ENCODE measurements at regions not wholly inside any gene's neighbourhood (a gene's known extent, or its start where the extent isn't known, plus 50 kb on each side); places are given as distances from the start of the nearest gene placed in this dataset.

DNA sequence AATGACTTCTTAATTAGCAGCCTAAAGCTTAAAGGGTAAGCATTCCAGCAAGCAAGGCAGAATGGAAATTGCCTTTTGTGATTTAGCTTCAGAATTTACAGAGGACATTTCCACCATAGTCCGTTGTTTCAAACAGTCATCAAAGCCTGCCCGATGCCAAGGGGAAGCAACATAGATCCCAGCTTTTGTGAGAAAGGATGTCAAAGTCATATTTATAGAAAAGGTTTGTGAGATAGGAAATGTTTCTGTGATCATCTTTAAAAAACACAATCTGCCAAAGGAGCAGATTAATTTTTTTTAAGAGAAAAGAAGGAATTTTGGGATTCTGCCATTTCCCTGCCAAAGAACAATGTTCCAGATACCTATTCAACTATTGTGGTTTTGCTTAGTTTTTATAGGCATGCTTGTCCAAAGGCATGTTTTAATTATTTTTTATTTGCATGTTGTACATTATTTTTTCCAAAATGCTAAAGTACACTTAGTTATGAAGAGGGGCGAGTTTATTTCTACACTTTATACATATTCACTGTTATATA is 346.9 kb downstream of the ZNF608 start:
- TF ChIP-seq ZNF138 (tag by site-specific recombination; IDR thresholded peaks at IDR 0.05; ENCODE audit: borderline replicate concordance) (no peak), ZNF24 (tag by site-specific recombination; IDR thresholded peaks at IDR 0.05) (no peak), ZNF791 (tag by site-specific recombination; IDR thresholded peaks at IDR 0.05) (no peak), ZNF311 (tag by site-specific recombination; IDR thresholded peaks at IDR 0.05; ENCODE audit: borderline replicate concordance) (no peak), ZBTB21 (tag by site-specific recombination; IDR thresholded peaks at IDR 0.05) (no peak), ZNF404 (tag by site-specific recombination; IDR thresholded peaks at IDR 0.05) (no peak), ZNF544 (tag by site-specific recombination; IDR thresholded peaks at IDR 0.05) (no peak), ZNF529 (tag by site-specific recombination; IDR thresholded peaks at IDR 0.05; ENCODE audit: insufficient replicate concordance) (no peak), ZNF558 (tag by site-specific recombination; IDR thresholded peaks at IDR 0.05) (no peak), ZBTB48 (tag by site-specific recombination; IDR thresholded peaks at IDR 0.05) (no peak), ZNF76 (tag by site-specific recombination; IDR thresholded peaks at IDR 0.05; ENCODE audit: borderline replicate concordance, low read depth) (no peak)
- TF ChIP-seq, protein P1, sequence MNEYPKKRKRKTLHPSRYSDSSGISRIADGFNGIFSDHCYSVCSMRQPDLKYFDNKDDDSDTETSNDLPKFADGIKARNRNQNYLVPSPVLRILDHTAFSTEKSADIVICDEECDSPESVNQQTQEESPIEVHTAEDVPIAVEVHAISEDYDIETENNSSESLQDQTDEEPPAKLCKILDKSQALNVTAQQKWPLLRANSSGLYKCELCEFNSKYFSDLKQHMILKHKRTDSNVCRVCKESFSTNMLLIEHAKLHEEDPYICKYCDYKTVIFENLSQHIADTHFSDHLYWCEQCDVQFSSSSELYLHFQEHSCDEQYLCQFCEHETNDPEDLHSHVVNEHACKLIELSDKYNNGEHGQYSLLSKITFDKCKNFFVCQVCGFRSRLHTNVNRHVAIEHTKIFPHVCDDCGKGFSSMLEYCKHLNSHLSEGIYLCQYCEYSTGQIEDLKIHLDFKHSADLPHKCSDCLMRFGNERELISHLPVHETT (tag by site-specific recombination; IDR thresholded peaks at IDR 0.05): no peak
- Histone ChIP-seq H3K4me3 (ENCODE audit: low read depth, low read length) (no peak overlapping the region), H3K36me3 (ENCODE audit: control insufficient read depth in 2 of 2, insufficient read depth in 1 of 2, low read length in 2 of 2) (no peaks in the 10 kb centered on the region), H3K4me1 (ENCODE audit: control insufficient read depth, insufficient read depth, low read length) (peaks cover 12% of the 10 kb centered on the region), H3K27ac (ENCODE audit: extremely low read depth, low read depth, low read length) (no peak overlapping the region), H3K9me3 (ENCODE audit: control insufficient read depth, insufficient read depth, low read depth, low read length) (no peaks in the 10 kb centered on the region)
- ChIA-PET CTCF (no interaction called here), POLR2A (no interaction called here)

DNA sequence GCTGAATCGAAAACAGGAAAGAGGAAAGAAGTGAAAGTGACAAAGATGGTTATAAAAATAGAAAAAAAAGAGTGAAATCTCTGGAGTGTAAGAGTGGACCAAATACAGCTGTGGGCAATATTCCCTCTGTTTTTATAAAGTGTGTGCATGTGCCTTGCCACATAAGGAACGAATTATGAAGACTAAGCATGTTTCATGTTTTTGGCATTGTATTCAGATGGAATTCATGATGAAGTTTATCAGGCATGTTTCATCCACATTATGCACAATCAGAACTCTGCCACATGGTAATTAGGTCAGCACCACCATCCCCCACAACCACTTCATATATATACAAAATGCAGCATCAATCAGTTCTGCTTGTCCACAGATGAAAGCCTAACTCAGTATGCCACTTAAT is 348.0 kb downstream of the ZNF608 start:
- no peak overlapping the region for H3K4me3 ChIP-seq (ENCODE audit: low read depth, low read length)
- no peak overlapping the region for H3K27ac ChIP-seq (ENCODE audit: extremely low read depth, low read depth, low read length)
- TF ChIP-seq, protein P2, sequence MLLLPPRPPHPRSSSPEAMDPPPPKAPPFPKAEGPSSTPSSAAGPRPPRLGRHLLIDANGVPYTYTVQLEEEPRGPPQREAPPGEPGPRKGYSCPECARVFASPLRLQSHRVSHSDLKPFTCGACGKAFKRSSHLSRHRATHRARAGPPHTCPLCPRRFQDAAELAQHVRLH (tag by site-specific recombination; IDR thresholded peaks at IDR 0.05): no peak
- TF ChIP-seq ZNF239 (tag by site-specific recombination; IDR thresholded peaks at IDR 0.05) (no peak), ZNF211 (tag by site-specific recombination; IDR thresholded peaks at IDR 0.05; ENCODE audit: low read depth) (no peak), ZNF202 (tag by site-specific recombination; IDR thresholded peaks at IDR 0.05; ENCODE audit: borderline replicate concordance) (no peak), ZNF624 (tag by site-specific recombination; IDR thresholded peaks at IDR 0.05) (no peak), ZNF184 (tag by site-specific recombination; IDR thresholded peaks at IDR 0.05) (no peak)
- TF ChIP-seq, protein P3, sequence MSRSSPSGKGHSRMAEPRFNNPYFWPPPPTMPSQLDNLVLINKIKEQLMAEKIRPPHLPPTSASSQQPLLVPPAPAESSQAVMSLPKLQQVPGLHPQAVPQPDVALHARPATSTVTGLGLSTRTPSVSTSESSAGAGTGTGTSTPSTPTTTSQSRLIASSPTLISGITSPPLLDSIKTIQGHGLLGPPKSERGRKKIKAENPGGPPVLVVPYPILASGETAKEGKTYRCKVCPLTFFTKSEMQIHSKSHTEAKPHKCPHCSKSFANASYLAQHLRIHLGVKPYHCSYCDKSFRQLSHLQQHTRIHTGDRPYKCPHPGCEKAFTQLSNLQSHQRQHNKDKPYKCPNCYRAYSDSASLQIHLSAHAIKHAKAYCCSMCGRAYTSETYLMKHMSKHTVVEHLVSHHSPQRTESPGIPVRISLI (tag by site-specific recombination; IDR thresholded peaks at IDR 0.05): no peak
- H3K9me3 ChIP-seq (ENCODE audit: control insufficient read depth, insufficient read depth, low read depth, low read length): no peaks in the 10 kb centered on the region
- peaks cover 12% of the 10 kb centered on the region for H3K4me1 ChIP-seq (ENCODE audit: control insufficient read depth, insufficient read depth, low read length)
- CTCF ChIA-PET: no interaction called here
- no peaks in the 10 kb centered on the region for H3K36me3 ChIP-seq (ENCODE audit: control insufficient read depth in 2 of 2, insufficient read depth in 1 of 2, low read length in 2 of 2)
- POLR2A ChIA-PET: no interaction called here

DNA sequence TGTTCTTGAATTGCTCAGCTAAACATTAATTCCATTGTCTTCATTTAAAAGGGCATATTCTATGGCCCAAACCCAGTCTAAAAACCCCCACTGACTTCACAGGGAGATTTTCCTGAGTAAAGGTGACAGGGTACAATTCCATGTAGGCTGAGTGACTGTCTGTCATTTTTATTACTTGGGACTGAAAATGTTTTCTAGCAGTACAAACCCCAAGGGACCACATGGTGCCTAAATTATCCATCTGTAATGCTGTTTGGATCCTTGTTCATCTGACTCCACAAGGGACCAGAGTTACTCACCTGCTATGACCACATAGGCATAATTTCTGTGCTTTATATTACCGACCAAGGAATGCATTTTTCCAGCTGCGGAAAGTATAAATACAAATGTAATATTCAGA is 349.1 kb downstream of the ZNF608 start:
- H3K4me3 ChIP-seq (ENCODE audit: low read depth, low read length): no peak overlapping the region
- no peaks in the 10 kb centered on the region for H3K36me3 ChIP-seq (ENCODE audit: control insufficient read depth in 2 of 2, insufficient read depth in 1 of 2, low read length in 2 of 2)
- no peaks in the 10 kb centered on the region for H3K9me3 ChIP-seq (ENCODE audit: control insufficient read depth, insufficient read depth, low read depth, low read length)
- CTCF ChIA-PET: no interaction called here
- no peak overlapping the region for H3K27ac ChIP-seq (ENCODE audit: extremely low read depth, low read depth, low read length)
- POLR2A ChIA-PET: no interaction called here
- H3K4me1 ChIP-seq (ENCODE audit: control insufficient read depth, insufficient read depth, low read length): peaks cover 12% of the 10 kb centered on the region
- TF ChIP-seq ZNF660 (tag by site-specific recombination; IDR thresholded peaks at IDR 0.05): no peak
- TF ChIP-seq, protein P4, sequence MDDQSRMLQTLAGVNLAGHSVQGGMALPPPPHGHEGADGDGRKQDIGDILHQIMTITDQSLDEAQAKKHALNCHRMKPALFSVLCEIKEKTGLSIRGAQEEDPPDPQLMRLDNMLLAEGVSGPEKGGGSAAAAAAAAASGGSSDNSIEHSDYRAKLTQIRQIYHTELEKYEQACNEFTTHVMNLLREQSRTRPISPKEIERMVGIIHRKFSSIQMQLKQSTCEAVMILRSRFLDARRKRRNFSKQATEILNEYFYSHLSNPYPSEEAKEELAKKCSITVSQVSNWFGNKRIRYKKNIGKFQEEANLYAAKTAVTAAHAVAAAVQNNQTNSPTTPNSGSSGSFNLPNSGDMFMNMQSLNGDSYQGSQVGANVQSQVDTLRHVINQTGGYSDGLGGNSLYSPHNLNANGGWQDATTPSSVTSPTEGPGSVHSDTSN (CRISPR knock-in tag; IDR thresholded peaks at IDR 0.05): no peak
- TF ChIP-seq GLI4 (tag by site-specific recombination; IDR thresholded peaks at IDR 0.05): no peak
- no peak for TF ChIP-seq ZNF324 (tag by site-specific recombination; IDR thresholded peaks at IDR 0.05)
- TF ChIP-seq HOXD13 (CRISPR knock-in tag; IDR thresholded peaks at IDR 0.05; ENCODE audit: borderline replicate concordance): no peak
- TF ChIP-seq SALL2 (tag by site-specific recombination; IDR thresholded peaks at IDR 0.05; ENCODE audit: borderline replicate concordance): no peak
- no peak for TF ChIP-seq ZBTB7A (tag by site-specific recombination; IDR thresholded peaks at IDR 0.05; ENCODE audit: low read depth)
- TF ChIP-seq, protein P5, sequence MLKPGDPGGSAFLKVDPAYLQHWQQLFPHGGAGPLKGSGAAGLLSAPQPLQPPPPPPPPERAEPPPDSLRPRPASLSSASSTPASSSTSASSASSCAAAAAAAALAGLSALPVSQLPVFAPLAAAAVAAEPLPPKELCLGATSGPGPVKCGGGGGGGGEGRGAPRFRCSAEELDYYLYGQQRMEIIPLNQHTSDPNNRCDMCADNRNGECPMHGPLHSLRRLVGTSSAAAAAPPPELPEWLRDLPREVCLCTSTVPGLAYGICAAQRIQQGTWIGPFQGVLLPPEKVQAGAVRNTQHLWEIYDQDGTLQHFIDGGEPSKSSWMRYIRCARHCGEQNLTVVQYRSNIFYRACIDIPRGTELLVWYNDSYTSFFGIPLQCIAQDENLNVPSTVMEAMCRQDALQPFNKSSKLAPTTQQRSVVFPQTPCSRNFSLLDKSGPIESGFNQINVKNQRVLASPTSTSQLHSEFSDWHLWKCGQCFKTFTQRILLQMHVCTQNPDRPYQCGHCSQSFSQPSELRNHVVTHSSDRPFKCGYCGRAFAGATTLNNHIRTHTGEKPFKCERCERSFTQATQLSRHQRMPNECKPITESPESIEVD (tag by site-specific recombination; IDR thresholded peaks at IDR 0.05): no peak
- TF ChIP-seq ZNF292 (tag by site-specific recombination; IDR thresholded peaks at IDR 0.05; ENCODE audit: borderline replicate concordance, low read depth): no peak
- TF ChIP-seq ZNF366 (tag by site-specific recombination; conservative IDR thresholded peaks at IDR 0.05): no peak

Measured in HEK293 (cell line).